Fibroblast of skin of scalp (primary cell): ENCODE measurements at regions not wholly inside any gene's neighbourhood (a gene's known extent, or its start where the extent isn't known, plus 50 kb on each side); places are given as distances from the start of the nearest gene placed in this dataset.

Experiments
- DNase-seq: peaks from one replicate; pipeline ENCODE4 v3.0.0-alpha.2; 2013

GRCh38 chr18:72360634-72361033 is 183.5 kb downstream of the CBLN2 start:
- no peak for DNase-seq

- peak; percentile 65 for DNase-seq
Measured at GRCh38 chr18:72342933-72343332, 201.2 kb downstream of the CBLN2 start.

GRCh38 chr18:72339976-72340375 is 204.2 kb downstream of the CBLN2 start:
- DNase-seq, result no peak

DNA sequence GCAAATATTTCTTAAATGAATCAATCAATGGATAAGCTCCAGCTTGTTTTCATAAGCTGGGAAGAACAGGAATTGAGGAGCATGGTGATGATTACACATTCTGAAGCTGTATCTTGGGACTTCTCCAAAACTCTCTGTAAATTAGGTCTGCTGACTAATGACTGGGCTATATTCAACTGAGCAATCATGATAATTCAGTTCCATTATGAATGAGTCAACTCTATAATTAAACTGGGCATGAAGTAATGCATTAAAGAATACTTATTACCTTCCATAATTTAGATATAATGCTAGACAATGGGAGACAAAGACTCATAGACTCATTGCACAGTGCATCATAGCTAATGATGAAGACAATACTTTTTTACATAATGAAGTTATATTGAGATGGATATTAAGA is 207.4 kb downstream of the CBLN2 start:
- DNase-seq, result no peak

GRCh38 chr18:72329533-72329932 is 214.6 kb downstream of the CBLN2 start:
- no peak for DNase-seq

DNA sequence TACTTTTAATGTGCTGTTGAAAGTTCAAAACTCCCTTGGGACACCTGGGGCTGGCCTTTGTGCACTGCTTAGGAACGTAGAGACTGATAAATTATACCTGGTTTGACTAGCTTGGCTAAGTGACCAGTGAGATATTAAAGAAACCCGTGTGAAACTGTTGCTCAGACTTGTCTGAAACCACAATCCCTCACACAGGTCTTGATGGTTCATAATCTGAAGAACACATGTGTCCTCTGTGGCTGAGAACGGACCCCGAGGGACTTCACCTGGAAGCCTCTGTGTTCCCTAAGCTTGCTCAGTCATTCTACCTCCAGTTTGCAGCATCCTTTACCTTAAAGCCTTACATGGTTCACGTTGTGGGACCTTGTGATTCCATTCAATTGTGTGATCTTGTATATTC is 218.8 kb downstream of the CBLN2 start:
- no peak for DNase-seq

- no peak for DNase-seq
Measured at GRCh38 chr18:72324677-72325076, 219.5 kb downstream of the CBLN2 start.

DNA sequence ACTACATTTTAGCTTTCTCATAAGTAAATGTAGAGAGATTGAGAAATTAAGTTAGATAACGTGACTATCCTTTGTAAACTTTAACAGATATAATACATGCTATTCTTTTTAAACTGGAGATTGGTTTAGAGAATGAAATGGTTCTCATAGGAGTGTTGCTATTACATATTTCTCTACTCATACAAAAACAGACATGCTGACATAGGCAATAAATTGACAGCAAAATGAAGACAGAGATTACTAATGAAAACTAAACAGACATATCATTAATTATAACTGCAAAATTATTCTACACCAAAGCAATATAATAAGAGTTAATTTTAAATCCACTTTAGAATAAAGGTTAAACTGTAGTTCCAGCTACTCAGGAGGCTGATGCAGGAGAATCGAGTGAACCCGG is 227.6 kb downstream of the CBLN2 start:
- no peak for DNase-seq

GRCh38 chr18:72283148-72283925 is 260.8 kb downstream of the CBLN2 start:
- no peak for DNase-seq

DNA sequence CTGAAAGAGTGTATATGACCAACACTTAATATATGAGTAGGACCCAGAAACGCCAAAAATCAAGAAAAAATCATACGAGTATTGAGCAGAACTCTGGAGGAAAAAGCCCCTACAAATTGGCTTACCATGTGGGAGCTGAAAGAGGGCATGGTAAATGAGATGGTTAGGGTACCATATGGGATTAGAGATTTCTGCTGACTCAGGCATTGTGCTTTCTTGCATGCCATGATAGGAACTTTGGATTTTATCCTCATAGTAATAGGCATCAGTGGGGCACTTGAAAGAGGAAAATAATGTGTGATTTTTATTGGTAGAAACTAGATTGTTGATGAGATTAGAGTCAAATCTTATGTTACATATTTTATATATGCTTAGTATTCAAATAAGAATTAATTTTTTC is 271.1 kb downstream of the CBLN2 start:
- no peak for DNase-seq

DNA sequence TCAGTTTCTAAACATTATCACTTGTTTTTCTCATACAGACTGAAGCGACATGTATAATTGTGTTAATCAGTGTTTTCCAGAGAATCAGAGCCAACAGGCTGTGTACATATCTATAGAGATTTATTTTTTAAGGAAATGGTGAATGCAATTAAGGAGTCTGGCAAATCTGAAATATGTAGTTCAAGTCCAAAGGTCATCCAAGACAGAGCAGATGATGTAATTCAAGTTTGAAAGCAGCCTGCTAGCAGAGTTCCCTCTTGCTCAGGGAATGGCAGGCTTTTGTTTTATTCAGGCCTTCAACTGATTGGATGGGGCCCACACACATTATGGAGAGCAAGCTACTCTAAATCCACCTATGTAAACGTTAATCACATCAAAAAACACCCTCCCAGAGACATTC is 282.6 kb downstream of the CBLN2 start:
- DNase-seq, result no peak

- DNase-seq, result no peak
Measured at GRCh38 chr18:72246076-72246475, 298.1 kb downstream of the CBLN2 start.

GRCh38 chr18:72235422-72235821 is 308.7 kb downstream of the CBLN2 start:
- no peak for DNase-seq

- DNase-seq, result no peak
Measured at GRCh38 chr18:72233106-72233505, 311.0 kb downstream of the CBLN2 start.

- no peak for DNase-seq
Measured at GRCh38 chr18:72232644-72233043, 311.5 kb downstream of the CBLN2 start.

GRCh38 chr18:72225958-72226357 is 318.2 kb downstream of the CBLN2 start:
- DNase-seq, result no peak

GRCh38 chr18:72223733-72224132 is 320.4 kb downstream of the CBLN2 start:
- no peak for DNase-seq

DNA sequence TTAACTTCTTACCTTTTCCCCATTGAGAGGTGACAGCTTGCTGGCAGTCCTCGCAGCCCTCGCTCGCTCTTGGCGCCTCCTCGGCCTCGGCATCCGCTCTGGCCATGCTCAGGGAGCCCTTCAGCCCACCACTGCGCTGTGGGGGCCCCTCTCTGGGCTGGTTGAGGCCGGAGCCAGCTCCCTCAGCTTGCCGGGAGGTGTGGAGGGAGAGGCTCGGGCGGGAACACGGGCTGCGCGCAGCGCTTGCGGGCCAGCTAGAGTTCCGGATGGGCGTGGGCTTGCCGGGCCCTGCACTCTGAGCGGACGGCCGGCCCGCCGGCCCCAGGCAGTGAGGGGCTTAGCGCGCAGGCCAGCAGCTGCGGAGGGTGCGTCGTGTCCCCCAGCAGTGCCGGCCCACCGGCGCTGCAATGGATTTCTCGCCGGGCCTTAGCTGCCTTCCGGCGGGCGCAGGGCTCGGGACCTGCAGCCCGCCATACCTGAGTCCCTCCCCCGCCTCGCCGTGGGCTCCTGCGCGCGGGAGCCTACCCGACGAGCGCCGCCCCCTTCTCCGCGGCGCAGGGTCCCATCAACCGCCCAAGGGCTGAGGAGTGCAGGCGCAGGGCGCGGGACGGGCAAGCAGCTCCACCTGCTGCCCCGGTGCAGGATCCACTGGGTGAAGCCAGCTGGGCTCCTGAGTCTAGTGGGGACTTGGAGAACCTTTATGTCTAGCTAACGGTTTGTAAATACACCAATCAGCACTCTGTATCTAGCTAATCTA is 335.0 kb downstream of the CBLN2 start:
- no peak for DNase-seq

- DNase-seq, result no peak
Measured at GRCh38 chr18:72207280-72207679, 336.9 kb downstream of the CBLN2 start.

DNA sequence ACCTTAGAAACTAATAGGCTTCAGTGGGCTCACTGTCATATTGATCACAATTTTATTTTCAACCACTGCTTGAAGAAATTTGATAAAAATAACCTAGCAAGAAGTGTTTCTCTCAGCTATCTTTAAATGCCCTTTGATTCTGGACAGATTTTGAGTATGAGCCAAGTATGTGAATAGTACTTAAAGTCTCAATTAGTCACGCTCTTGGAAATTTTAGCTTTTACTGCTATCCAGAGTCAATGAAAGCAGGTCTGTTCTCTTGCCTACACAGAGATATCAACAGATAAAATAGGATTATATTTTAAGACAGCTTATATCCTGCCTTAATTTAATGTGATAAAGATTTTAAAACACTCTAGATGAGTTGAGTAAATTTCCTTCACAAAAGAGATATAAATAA is 337.3 kb downstream of the CBLN2 start:
- DNase-seq, result no peak

DNA sequence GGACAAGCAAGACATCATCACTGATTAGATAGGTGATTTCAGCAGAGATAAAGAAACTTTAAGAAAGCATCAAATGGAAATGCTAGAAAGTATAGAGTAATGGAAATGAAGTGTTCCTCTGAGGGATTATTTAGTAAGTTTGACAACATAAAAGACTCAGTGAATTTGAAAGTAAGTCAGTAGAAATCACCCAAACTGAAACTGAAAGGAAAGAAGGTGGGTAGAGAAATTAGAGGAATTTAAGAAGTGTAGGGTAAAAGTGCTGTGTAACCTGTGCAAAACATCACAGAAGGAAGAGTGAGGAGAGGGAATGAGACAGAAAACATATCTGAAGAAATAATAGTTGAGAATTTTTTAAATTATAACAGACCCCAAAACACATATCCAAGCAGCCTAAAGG is 343.1 kb downstream of the CBLN2 start:
- no peak for DNase-seq

DNA sequence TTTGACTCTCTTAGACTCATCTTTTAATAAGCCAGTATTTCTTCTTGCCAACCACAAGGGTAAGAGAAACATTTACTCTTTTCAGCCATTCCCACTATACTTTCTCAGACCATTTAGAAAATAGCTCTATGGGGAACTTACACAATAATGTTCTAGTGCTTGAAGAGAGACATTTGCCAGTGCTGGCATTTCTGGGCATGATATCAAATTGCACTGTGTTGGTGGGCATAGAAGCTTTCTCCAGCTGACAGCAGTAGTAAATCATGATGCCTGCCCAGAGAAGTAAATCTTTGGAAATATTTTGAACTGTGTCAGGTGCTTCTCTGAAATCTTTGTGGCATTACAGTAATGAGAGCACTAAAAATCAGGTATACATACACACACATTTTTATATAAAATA is 346.6 kb downstream of the CBLN2 start:
- no peak for DNase-seq

- no peak for DNase-seq
Measured at GRCh38 chr18:72194072-72194471, 350.1 kb downstream of the CBLN2 start.

DNA sequence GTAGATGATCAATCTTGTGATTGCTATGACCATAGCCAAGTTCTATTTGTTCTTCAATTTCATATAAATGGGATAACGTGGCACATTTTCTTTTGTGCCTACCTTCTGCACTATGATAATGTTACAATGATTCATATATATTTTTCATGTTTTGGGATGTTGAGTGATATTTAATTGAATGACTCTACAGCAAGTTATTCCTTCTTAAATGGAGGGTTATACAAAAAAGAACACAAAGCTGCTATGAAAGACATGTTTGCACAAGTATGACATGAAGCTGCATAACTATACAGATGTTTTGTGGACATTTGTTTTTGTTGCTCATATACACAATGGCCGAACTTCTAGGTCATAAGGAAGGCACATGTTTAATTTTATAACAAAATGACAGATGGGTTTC is 356.2 kb downstream of the CBLN2 start:
- no peak for DNase-seq
